SK-N-SH treated with all-trans-retinoic acid at 6 μM for 48 hours (cell line): ENCODE measurements at regions not wholly inside any gene's neighbourhood (a gene's known extent, or its start where the extent isn't known, plus 50 kb on each side); places are given as distances from the start of the nearest gene placed in this dataset.

ENCODE experiments used
- ARNTL ChIP-seq: fragments of 450-650 bp; formaldehyde crosslinking; IDR thresholded peaks from 2 replicates; pipeline ENCODE4 v1.5.0; 2020; ENCODE audit warnings: low read depth, mild to moderate bottlenecking, moderate library complexity, borderline replicate concordance
- BACH2 ChIP-seq: fragments of 250-450 bp; sonication (Bioruptor Pico); IDR thresholded peaks from 2 replicates; pipeline ENCODE4 v1.9.0; 2021; ENCODE audit warnings: mild to moderate bottlenecking, borderline replicate concordance
- ESRRG ChIP-seq: fragments of 250-450 bp; sonication (Bioruptor Pico); IDR thresholded peaks from 2 replicates; pipeline ENCODE4 v1.6.1; 2021; ENCODE audit warnings: mild to moderate bottlenecking
- ISL1 ChIP-seq: fragments of 250-450 bp; sonication (Bioruptor Pico); IDR thresholded peaks from 2 replicates; pipeline ENCODE4 v2.1.2; 2022; ENCODE audit warnings: mild to moderate bottlenecking, moderate library complexity
- PATZ1 ChIP-seq: fragments of 250-450 bp; sonication (Bioruptor Pico); IDR thresholded peaks from 2 replicates; pipeline ENCODE4 v1.8.0; 2020; ENCODE audit warnings: mild to moderate bottlenecking, moderate library complexity, borderline replicate concordance
- PPARA ChIP-seq: fragments of 250-450 bp; sonication (Bioruptor Pico); IDR thresholded peaks from 2 replicates; pipeline ENCODE4 v1.5.0; 2020; ENCODE audit warnings: mild to moderate bottlenecking, borderline replicate concordance
- TSHZ2 ChIP-seq: fragments of 250-450 bp; sonication (Bioruptor Pico); IDR thresholded peaks from 2 replicates; pipeline ENCODE4 v1.5.0; 2020; ENCODE audit warnings: mild to moderate bottlenecking, moderate library complexity
- ZC3H10 ChIP-seq: fragments of 250-450 bp; sonication (Bioruptor Pico); IDR thresholded peaks from 2 replicates; pipeline ENCODE4 v1.5.1; 2021; ENCODE audit warnings: mild to moderate bottlenecking, moderate library complexity

- TF ChIP-seq TSHZ2 (no peak), PATZ1 (no peak), ZC3H10 (CRISPR knock-in tag) (no peak), ISL1 (no peak), ESRRG (no peak), PPARA (CRISPR knock-in tag) (no peak), ARNTL (CRISPR knock-in tag) (no peak), BACH2 (CRISPR knock-in tag) (no peak)
Measured at GRCh38 chr15:24733659-24734058, 58.1 kb downstream of the NPAP1 start.
